Breast epithelium (tissue), 4 donors: ENCODE measurements at regions not wholly inside any gene's neighbourhood (a gene's known extent, or its start where the extent isn't known, plus 50 kb on each side); places are given as distances from the start of the nearest gene placed in this dataset.

Experiments used
- DNase-seq, 2 donors: peaks; one replicate each; pipeline ENCODE4 v3.0.0-alpha.2; 2019; ENCODE audit warnings: low spot score in 2 of 2
- H3K27ac ChIP-seq, 2 donors: fragments of 200-600 bp; sonication (generic) in 1 of 2; one replicate each; pipeline ENCODE4 v1.5.1; 2016 to 2019; ENCODE audit warnings: mild to moderate bottlenecking in 1 of 2
- H3K27me3 ChIP-seq, 2 donors: fragments of 200-600 bp; sonication (generic) in 1 of 2; one replicate each; pipeline versions ENCODE4 v1.5.1 to v1.6.0; 2017 to 2019; ENCODE audit warnings: control low read depth in 1 of 2, mild to moderate bottlenecking in 1 of 2
- H3K36me3 ChIP-seq: fragments of 200-600 bp; one replicate; pipeline ENCODE4 v1.5.1; 2019
- H3K4me1 ChIP-seq, 2 donors: fragments of 200-600 bp; sonication (generic); one replicate each; pipeline ENCODE4 v1.5.1; 2016 to 2019; ENCODE audit warnings: control low read depth in 1 of 2
- H3K4me3 ChIP-seq, 3 donors: fragments of 200-600 bp; sonication (generic); 1 replicate in 2 of 3; 2 replicates in 1 of 3; pipeline ENCODE4 v1.5.1; 2016 to 2019; ENCODE audit warnings: mild to moderate bottlenecking in 3 of 3, moderate library complexity in 2 of 3
- H3K9me3 ChIP-seq, 2 donors: fragments of 200-600 bp; sonication (generic) in 1 of 2; one replicate each; pipeline ENCODE4 v1.5.1; 2016 to 2019; ENCODE audit warnings: control low read depth in 1 of 2
- POLR2A ChIP-seq: fragments of 450-650 bp; IDR thresholded peaks from one replicate; pipeline ENCODE4 v1.6.1; 2016; ENCODE audit warnings: antibody characterized with exemption, mild to moderate bottlenecking, moderate library complexity
- POLR2AphosphoS5 ChIP-seq, 3 donors: sonication (generic); formaldehyde crosslinking; IDR thresholded peaks; one replicate each; pipeline ENCODE4 v1.6.1; 2017; ENCODE audit warnings: antibody characterized with exemption in 3 of 3
- intact Hi-C: fragments of 100-400 bp; cut with DNase I; formaldehyde crosslinking; loops from one replicate; pipeline ENCODE4 v1.15.1; 2023; ENCODE audit warnings: low total_unique reads
- TF ChIP-seq, protein P1 (sequence below), 3 donors: fragments of 450-650 bp; IDR thresholded peaks; one replicate each; pipeline ENCODE4 v1.5.1; 2016 to 2017; ENCODE audit warnings: antibody characterized with exemption in 3 of 3, mild to moderate bottlenecking in 3 of 3, moderate library complexity in 3 of 3

DNA sequence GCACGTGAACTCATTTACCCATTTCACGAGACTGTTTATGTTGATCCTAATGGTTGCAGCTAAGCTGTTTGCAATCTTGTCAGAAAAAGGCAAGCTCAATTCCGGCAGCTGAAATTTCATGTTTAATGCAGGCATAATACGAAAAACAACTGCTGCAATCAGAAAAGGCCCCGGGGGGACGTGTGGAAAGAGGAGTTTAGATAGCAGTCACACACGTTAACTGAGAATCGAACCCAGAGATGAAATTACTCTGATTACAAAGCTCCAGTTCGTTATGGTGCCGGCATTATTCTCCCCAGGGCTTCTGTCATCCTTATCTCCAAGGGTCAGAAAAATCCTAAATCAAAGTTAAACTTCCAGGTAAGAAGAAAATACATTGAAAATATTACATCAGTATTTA is 79.9 kb upstream of the MYT1L start:
- no peak for DNase-seq
- Histone ChIP-seq H3K4me1 (no peaks in the 10 kb centered on the region), H3K9me3 (no peaks in the 10 kb centered on the region), H3K27me3 (no peaks in the 10 kb centered on the region), H3K36me3 (no peaks in the 10 kb centered on the region), H3K27ac (no peak overlapping the region), H3K4me3 (no peak overlapping the region)
- intact Hi-C loops: no loop called here
- TF ChIP-seq, protein P1, sequence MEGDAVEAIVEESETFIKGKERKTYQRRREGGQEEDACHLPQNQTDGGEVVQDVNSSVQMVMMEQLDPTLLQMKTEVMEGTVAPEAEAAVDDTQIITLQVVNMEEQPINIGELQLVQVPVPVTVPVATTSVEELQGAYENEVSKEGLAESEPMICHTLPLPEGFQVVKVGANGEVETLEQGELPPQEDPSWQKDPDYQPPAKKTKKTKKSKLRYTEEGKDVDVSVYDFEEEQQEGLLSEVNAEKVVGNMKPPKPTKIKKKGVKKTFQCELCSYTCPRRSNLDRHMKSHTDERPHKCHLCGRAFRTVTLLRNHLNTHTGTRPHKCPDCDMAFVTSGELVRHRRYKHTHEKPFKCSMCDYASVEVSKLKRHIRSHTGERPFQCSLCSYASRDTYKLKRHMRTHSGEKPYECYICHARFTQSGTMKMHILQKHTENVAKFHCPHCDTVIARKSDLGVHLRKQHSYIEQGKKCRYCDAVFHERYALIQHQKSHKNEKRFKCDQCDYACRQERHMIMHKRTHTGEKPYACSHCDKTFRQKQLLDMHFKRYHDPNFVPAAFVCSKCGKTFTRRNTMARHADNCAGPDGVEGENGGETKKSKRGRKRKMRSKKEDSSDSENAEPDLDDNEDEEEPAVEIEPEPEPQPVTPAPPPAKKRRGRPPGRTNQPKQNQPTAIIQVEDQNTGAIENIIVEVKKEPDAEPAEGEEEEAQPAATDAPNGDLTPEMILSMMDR (IDR thresholded peaks at IDR 0.05): no peak
- no peak for TF ChIP-seq POLR2A
- TF ChIP-seq POLR2AphosphoS5 (IDR thresholded peaks at IDR 0.05): no peak

DNA sequence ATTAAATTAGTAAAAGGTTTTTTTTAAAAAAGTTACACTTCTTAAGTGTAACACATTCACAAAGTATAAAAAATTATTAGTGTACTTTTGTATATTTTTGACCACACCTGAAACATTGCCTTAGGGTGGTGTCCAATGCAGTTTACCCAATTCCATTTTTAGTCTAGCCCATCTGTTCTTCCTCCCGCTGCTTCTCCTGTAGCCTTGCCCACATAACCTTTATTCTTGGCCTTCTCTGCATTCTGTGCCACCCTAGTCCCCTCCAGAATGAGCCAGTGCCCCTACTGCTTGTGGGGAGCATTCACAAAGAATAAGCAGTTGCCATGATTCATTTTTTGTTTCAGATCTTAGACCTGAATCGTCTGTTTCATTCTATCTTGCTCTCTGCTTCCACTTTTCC is 78.4 kb upstream of the MYT1L start:
- intact Hi-C loops: no loop called here
- no peaks in the 10 kb centered on the region for H3K36me3 ChIP-seq
- TF ChIP-seq POLR2A (no peak), POLR2AphosphoS5 (IDR thresholded peaks at IDR 0.05) (no peak)
- TF ChIP-seq, protein P1 (IDR thresholded peaks at IDR 0.05): no peak

DNA sequence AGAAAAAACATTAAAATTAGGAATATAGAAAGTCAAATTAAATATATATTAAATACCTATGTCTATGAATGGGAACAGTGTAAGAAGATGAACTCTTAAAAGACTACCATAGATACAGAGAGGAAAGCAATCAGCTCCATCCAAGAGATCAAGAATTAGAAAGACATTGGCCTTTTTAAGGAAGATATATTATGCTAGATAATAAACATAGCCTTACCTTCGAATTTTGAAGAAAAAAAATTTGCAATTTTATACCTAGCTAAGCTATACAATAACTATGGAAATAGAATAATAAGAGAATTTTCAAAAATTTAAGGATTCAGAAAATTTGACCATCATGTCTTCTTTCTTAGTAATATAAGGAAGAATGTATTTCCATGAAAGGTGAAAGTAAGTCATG is 74.7 kb upstream of the MYT1L start:
- H3K4me3 ChIP-seq: no peak overlapping the region
- no peak for DNase-seq
- H3K27ac ChIP-seq: no peak overlapping the region
- H3K9me3 ChIP-seq: peaks cover 0 to 9% of the 10 kb centered on the region in 2 donors
- no peaks in the 10 kb centered on the region for H3K27me3 ChIP-seq
- H3K36me3 ChIP-seq: no peaks in the 10 kb centered on the region
- intact Hi-C loops: no loop called here
- TF ChIP-seq, protein P1 (IDR thresholded peaks at IDR 0.05): no peak
- TF ChIP-seq POLR2AphosphoS5 (IDR thresholded peaks at IDR 0.05) (no peak), POLR2A (no peak)
- no peaks in the 10 kb centered on the region for H3K4me1 ChIP-seq

More for the DNA sequence above, 78.4 kb upstream of the MYT1L start:
- Histone ChIP-seq H3K27me3 (no peaks in the 10 kb centered on the region), H3K27ac (no peak overlapping the region), H3K4me1 (no peaks in the 10 kb centered on the region), H3K4me3 (no peak overlapping the region), H3K9me3 (peaks cover 0 to 9% of the 10 kb centered on the region in 2 donors)
- no peak for DNase-seq

DNA sequence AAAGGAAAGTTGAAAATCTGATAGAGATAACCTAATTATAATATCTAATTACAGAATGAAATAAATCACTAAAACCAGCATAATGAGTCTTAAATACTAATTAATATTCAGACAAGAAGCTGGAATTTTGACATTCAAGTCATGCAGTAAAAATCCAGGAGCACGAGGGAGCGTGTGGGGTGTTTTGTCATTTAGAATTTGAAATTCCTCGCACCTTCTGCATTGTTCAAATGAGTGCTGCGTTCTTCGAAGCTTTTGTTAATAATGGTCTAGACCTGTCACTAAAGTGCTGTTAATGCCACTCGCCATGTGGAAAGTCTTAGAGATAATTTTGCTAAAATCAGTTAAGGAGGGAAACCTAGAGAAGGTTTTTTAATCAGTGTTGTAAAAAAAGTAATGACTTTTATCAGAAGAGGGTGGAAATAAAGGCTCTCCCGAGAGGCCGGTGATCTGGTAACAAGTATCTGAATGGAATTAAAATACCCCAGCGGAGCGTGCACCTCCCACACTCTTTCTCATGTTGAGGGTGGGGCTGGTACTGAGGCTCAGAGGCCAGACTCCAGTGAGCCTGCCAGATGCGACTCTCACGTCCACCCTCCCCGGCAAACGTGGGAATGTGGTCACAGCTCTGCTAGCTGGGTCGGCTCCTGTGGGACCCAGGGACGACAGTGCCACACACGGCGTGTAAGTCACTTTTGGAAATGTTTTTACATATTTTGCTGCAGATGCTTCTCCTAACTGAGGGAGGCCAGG is 69.4 kb upstream of the MYT1L start:
- H3K9me3 ChIP-seq: peaks cover 0 to 7% of the 10 kb centered on the region in 2 donors
- H3K27me3 ChIP-seq: no peaks in the 10 kb centered on the region
- no peak for DNase-seq
- no peak overlapping the region for H3K27ac ChIP-seq
- H3K36me3 ChIP-seq: no peaks in the 10 kb centered on the region
- H3K4me1 ChIP-seq: no peaks in the 10 kb centered on the region
- intact Hi-C loops: no loop called here
- no peak overlapping the region for H3K4me3 ChIP-seq
- TF ChIP-seq, protein P1 (IDR thresholded peaks at IDR 0.05): no peak
- TF ChIP-seq POLR2AphosphoS5 (IDR thresholded peaks at IDR 0.05): no peak
- TF ChIP-seq POLR2A: no peak

DNA sequence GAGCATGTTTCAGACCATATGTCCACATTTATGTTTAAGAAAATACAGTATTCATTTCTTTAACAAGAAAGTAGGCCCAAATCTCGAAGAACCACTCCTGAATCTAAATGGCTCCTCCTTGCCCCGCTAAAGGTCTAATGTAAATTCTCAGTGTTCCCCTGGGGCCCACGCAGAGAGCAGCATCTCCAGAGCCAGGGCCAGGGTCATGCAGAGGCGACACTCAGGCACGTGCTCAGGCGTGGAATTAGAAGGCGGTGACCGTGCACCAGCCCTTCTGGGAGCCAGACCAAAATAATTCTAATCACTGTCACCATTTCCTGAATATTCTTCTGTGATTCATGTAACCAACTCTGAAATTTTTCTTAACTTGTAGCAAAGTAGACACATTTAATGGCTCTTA is 68.3 kb upstream of the MYT1L start:
- Histone ChIP-seq H3K4me3 (no peak overlapping the region), H3K27me3 (no peaks in the 10 kb centered on the region), H3K27ac (no peak overlapping the region), H3K9me3 (no peaks in the 10 kb centered on the region), H3K4me1 (no peaks in the 10 kb centered on the region), H3K36me3 (no peaks in the 10 kb centered on the region)
- intact Hi-C loops: no loop called here
- DNase-seq: no peak
- no peak for TF ChIP-seq POLR2A
- TF ChIP-seq POLR2AphosphoS5 (IDR thresholded peaks at IDR 0.05): no peak
- TF ChIP-seq, protein P1 (IDR thresholded peaks at IDR 0.05): no peak
